LNCaP clone FGC (cell line): ENCODE measurements at regions not wholly inside any gene's neighbourhood (a gene's known extent, or its start where the extent isn't known, plus 50 kb on each side); places are given as distances from the start of the nearest gene placed in this dataset.
"Not testable (repeated sequence)": the region's sequence is repeated elsewhere in the genome, so short reads cannot be mapped to it uniquely, and the experiment has no call there.

Source experiments
- DNase-seq: peaks from one replicate; pipeline ENCODE4 v3.0.0-alpha.2; 2011; ENCODE audit warnings: low read depth
- H3K4me3 ChIP-seq: 2 replicates; pipeline ENCODE4 v1.5.1; 2011; ENCODE audit warnings: mild to moderate bottlenecking, low read depth, low read length, control low read depth
- CTCF ChIP-seq: IDR thresholded peaks from 2 replicates; pipeline ENCODE4 v1.5.1; 2012; ENCODE audit warnings: mild to moderate bottlenecking; ENCODE audit not compliant: control insufficient read depth, insufficient read depth; ENCODE audit errors: extremely low read depth

- no peak for DNase-seq
- no peak overlapping the region for H3K4me3 ChIP-seq
- TF ChIP-seq CTCF = no peak
Measured at GRCh38 chrX:106457802-106458201, 154.0 kb upstream of the RADX start.

- no peak for TF ChIP-seq CTCF
- H3K4me3 ChIP-seq = no peak overlapping the region
- DNase-seq = no peak
Measured at GRCh38 chrX:106467422-106467821, 144.4 kb upstream of the RADX start.

GRCh38 chrX:106467943-106468342, 143.8 kb upstream of the RADX start:
- DNase-seq = no peak
- no peak for TF ChIP-seq CTCF
- no peak overlapping the region for H3K4me3 ChIP-seq

GRCh38 chrX:106468433-106468832, 143.3 kb upstream of the RADX start:
- H3K4me3 ChIP-seq = no peak overlapping the region
- DNase-seq = no peak
- no peak for TF ChIP-seq CTCF

- TF ChIP-seq CTCF = no peak
- H3K4me3 ChIP-seq = no peak overlapping the region
- no peak for DNase-seq
Measured at GRCh38 chrX:106479920-106480319, 131.9 kb upstream of the RADX start.

GRCh38 chrX:106481341-106481740, 130.4 kb upstream of the RADX start:
- H3K4me3 ChIP-seq = no peak overlapping the region
- peak; percentile 55 for TF ChIP-seq CTCF
- DNase-seq = peak; percentile 25

- no peak overlapping the region for H3K4me3 ChIP-seq
- TF ChIP-seq CTCF = no peak
- no peak for DNase-seq
Measured at GRCh38 chrX:106484233-106484632, 127.5 kb upstream of the RADX start.

GRCh38 chrX:106493210-106493816, 118.5 kb upstream of the RADX start:
- DNase-seq, H3K4me3 ChIP-seq: not testable (repeated sequence)
